ENCODE measurements at regions not wholly inside any gene's neighbourhood (a gene's known extent, or its start where the extent isn't known, plus 50 kb on each side); places are given as distances from the start of the nearest gene placed in this dataset.

GRCh38 chr14:65297744-65298143 lies 114.8 kb upstream of the FUT8 start (continued):
- TF ChIP-seq SOX5 (CRISPR knock-in tag; IDR thresholded peaks at IDR 0.05; ENCODE audit: borderline replicate concordance): peak; percentile 49; the same call in 1 of the 2 replicates
- TF ChIP-seq ZNF644 (CRISPR knock-in tag; IDR thresholded peaks at IDR 0.05; ENCODE audit: low read depth): peak; percentile 94
- TF ChIP-seq SRF (IDR thresholded peaks at IDR 0.05; ENCODE audit: low read depth, low read length): peak; percentile 11; the same call in 1 of the 2 replicates
- 0 out of 2 replicates have a peak, but pooled peaks have one; percentile 55 for TF ChIP-seq CBX5 (CRISPR knock-in tag; IDR thresholded peaks at IDR 0.05; ENCODE audit: borderline replicate concordance)
- peak; percentile 42 for TF ChIP-seq CEBPG (CRISPR knock-in tag; IDR thresholded peaks at IDR 0.05)

- H4K20me1 ChIP-seq (ENCODE audit: insufficient read depth, low read length): no peaks in the 10 kb centered on the region
- TF ChIP-seq HIVEP1 (CRISPR knock-in tag; IDR thresholded peaks at IDR 0.05) (no peak), MTA1 (CRISPR knock-in tag; IDR thresholded peaks at IDR 0.05; ENCODE audit: borderline replicate concordance) (no peak), ZNF629 (CRISPR knock-in tag; conservative IDR thresholded peaks at IDR 0.05) (no peak), SUZ12 (IDR thresholded peaks at IDR 0.05; ENCODE audit: low read depth, low read length) (no peak), SMARCE1 (IDR thresholded peaks at IDR 0.05; ENCODE audit: borderline replicate concordance) (no peak), KMT2A (CRISPR knock-in tag; IDR thresholded peaks at IDR 0.05) (no peak), ZSCAN29 (CRISPR knock-in tag; conservative IDR thresholded peaks at IDR 0.05) (no peak)
- TF ChIP-seq, protein P1, sequence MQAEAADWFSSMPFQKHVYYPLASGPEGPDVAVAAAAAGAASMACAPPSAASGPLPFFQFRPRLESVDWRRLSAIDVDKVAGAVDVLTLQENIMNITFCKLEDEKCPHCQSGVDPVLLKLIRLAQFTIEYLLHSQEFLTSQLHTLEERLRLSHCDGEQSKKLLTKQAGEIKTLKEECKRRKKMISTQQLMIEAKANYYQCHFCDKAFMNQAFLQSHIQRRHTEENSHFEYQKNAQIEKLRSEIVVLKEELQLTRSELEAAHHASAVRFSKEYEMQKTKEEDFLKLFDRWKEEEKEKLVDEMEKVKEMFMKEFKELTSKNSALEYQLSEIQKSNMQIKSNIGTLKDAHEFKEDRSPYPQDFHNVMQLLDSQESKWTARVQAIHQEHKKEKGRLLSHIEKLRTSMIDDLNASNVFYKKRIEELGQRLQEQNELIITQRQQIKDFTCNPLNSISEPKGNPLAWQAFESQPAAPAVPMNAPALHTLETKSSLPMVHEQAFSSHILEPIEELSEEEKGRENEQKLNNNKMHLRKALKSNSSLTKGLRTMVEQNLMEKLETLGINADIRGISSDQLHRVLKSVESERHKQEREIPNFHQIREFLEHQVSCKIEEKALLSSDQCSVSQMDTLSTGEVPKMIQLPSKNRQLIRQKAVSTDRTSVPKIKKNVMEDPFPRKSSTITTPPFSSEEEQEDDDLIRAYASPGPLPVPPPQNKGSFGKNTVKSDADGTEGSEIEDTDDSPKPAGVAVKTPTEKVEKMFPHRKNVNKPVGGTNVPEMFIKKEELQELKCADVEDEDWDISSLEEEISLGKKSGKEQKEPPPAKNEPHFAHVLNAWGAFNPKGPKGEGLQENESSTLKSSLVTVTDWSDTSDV (CRISPR knock-in tag; IDR thresholded peaks at IDR 0.05): no peak
- CTCF ChIA-PET (ENCODE audit: low intra/inter-chr PET ratio, low total read pairs): no interaction called here
- H3K27ac ChIP-seq (ENCODE audit: extremely low read length, insufficient read depth, low read length): no peak overlapping the region
- no peak overlapping the region for H3K4me2 ChIP-seq (ENCODE audit: low read depth, low read length)
- intact Hi-C loops (cut with micrococcal nuclease; ENCODE audit: unreplicated experiment): loop anchor here (5.0 kb wide), 1 partner anchor 73 kb away; no protein-coding TSS in a partner anchor
- H3K79me2 ChIP-seq (ENCODE audit: insufficient read depth, low read length): no peaks in the 10 kb centered on the region
- peaks cover 74% of the 10 kb centered on the region for H3K4me1 ChIP-seq (ENCODE audit: insufficient read depth, low read length)
- no peaks in the 10 kb centered on the region for H3K36me3 ChIP-seq (replicated peaks in 1 of 2; ENCODE audit: control insufficient read depth in 1 of 2, insufficient read depth in 2 of 2, low read length in 2 of 2)
- DNase-seq (ENCODE audit: low spot score) (no peak), FAIRE-seq (no peak), ATAC-seq (no peak)
- no peak overlapping the region for H3K4me3 ChIP-seq (replicated peaks in 1 of 3; ENCODE audit: insufficient read depth in 1 of 3, low read depth in 2 of 3, low read length in 3 of 3)
- H3K27me3 ChIP-seq (ENCODE audit: control insufficient read depth in 1 of 2, insufficient read depth in 2 of 2, low read length in 2 of 2): no peaks in the 10 kb centered on the region
- BruUV-seq (replicated peaks): no TSS peak
- POLR2A ChIA-PET: no interaction called here
- in situ Hi-C loops (cut with HindIII; ENCODE audit: extremely low pct_ligation_motif_present, low pct_unique_long_range_greater_than_20kb): loop anchor here (5.0 kb wide), 1 partner anchor 63 kb away; no protein-coding TSS in a partner anchor
- H3K9ac ChIP-seq (ENCODE audit: insufficient read depth, low read depth, low read length): no peak overlapping the region
- no peaks in the 10 kb centered on the region for H3K9me3 ChIP-seq (ENCODE audit: low read length)
- 37% methylated on average over 3 of the region's 3 CpGs for WGBS (ENCODE audit: low lambda C conversion rate)
- no peak overlapping the region for H2AFZ ChIP-seq (ENCODE audit: low read length)
Observed at GRCh38 chr14:65299826-65300225, 112.7 kb upstream of the FUT8 start.
